ENCODE measurements at regions not wholly inside any gene's neighbourhood (a gene's known extent, or its start where the extent isn't known, plus 50 kb on each side); places are given as distances from the start of the nearest gene placed in this dataset.

DNA sequence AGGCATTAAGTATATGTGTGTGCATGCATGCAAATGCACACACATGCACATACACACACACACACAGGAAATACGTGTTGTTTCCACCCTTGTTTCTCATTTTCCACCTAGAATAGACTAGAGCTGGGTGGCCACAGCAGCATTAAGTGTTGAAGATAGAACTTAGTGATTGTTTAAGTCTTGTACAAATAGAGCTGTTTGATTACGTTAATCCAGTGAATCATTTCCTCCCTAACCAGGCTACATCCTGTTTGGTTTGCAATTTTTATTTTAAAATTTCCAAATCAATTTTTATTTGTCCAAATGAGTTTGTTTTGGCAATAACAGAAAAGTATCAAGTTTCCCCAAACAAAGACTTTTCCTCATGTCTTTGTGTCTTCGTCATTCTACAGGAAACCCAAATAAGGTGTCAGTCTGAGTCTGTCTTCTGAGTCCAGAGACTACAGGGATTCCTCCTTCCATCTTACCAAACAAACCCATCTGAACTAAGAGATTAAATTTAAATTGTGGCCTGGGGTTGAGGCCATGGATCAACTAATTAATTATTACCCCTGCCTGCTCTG, 74.6 kb upstream of the GALNT5 start:
- Histone ChIP-seq H3K27me3 (ENCODE audit: low read length) (no peaks in the 10 kb centered on the region), H3K27ac (ENCODE audit: low read length) (no peak overlapping the region), H3K4me3 (ENCODE audit: low read length) (no peak overlapping the region), H3K36me3 (ENCODE audit: insufficient read depth, low read length) (no peaks in the 10 kb centered on the region), H3K4me1 (ENCODE audit: low read length) (no peaks in the 10 kb centered on the region), H2AFZ (ENCODE audit: low read length) (no peak overlapping the region), H4K20me1 (ENCODE audit: insufficient read depth, low read depth, low read length) (no peaks in the 10 kb centered on the region), H3K79me2 (ENCODE audit: low read length) (no peaks in the 10 kb centered on the region), H3K9me3 (ENCODE audit: low read length) (no peaks in the 10 kb centered on the region), H3K9ac (ENCODE audit: low read length) (no peak overlapping the region), H3K4me2 (ENCODE audit: low read depth, low read length, poor library complexity, severe bottlenecking) (no peak overlapping the region), H3K9me2 (replicated peaks; ENCODE audit: insufficient read depth, low read length) (no peaks in the 10 kb centered on the region)
- DNase-seq, result no peak

- H2AFZ ChIP-seq (ENCODE audit: low read length), result no peak overlapping the region
- DNase-seq, result no peak
- H4K20me1 ChIP-seq (ENCODE audit: insufficient read depth, low read depth, low read length), result no peaks in the 10 kb centered on the region
- no peak overlapping the region for H3K4me2 ChIP-seq (ENCODE audit: low read depth, low read length, poor library complexity, severe bottlenecking)
- no peaks in the 10 kb centered on the region for H3K9me3 ChIP-seq (ENCODE audit: low read length)
- H3K4me1 ChIP-seq (ENCODE audit: low read length), result no peaks in the 10 kb centered on the region
- H3K27me3 ChIP-seq (ENCODE audit: low read length), result no peaks in the 10 kb centered on the region
- no peak overlapping the region for H3K9ac ChIP-seq (ENCODE audit: low read length)
- no peak overlapping the region for H3K27ac ChIP-seq (ENCODE audit: low read length)
- no peaks in the 10 kb centered on the region for H3K79me2 ChIP-seq (ENCODE audit: low read length)
- H3K9me2 ChIP-seq (replicated peaks; ENCODE audit: insufficient read depth, low read length), result no peaks in the 10 kb centered on the region
- H3K4me3 ChIP-seq (ENCODE audit: low read length), result no peak overlapping the region
- no peaks in the 10 kb centered on the region for H3K36me3 ChIP-seq (ENCODE audit: insufficient read depth, low read length)
Observed at GRCh38 chr2:157184161-157184895, 73.2 kb upstream of the GALNT5 start.

DNA sequence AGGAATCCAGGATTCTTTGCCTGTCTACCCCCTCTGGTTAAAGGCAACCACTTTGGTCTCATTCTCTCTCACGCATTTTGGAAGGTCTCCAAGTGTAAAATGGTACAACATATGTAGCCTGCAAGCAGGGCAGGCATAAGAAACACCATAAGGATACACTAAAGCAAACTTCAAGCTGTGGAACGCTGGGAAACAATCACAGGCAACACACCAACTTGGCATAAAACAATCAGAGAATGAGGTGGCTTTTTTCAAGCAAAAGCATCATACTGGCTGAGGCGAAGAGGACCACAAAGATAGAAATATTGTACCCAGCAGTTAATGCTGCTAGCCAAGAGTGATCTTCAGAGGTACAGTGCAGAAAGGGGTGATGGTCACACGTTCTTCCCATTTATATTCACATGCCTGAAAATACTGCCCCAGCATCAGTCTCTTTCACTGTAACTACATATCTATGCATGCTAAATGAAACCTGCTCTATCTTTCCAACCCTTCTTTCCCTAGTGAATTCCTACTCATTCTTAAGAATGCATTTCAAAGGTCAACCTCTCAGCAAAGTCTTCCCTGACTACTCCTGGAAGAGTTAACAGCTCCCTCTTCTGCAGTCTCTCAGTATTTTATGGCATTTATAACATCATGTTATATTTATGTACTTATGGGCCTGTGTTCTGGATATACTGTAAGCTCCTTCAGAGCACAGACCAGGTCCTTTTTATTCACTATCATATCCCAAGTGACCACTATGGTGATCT, 71.9 kb upstream of the GALNT5 start:
- Histone ChIP-seq H3K36me3 (ENCODE audit: insufficient read depth, low read length) (no peaks in the 10 kb centered on the region), H3K79me2 (ENCODE audit: low read length) (no peaks in the 10 kb centered on the region), H2AFZ (ENCODE audit: low read length) (no peak overlapping the region)

DNA sequence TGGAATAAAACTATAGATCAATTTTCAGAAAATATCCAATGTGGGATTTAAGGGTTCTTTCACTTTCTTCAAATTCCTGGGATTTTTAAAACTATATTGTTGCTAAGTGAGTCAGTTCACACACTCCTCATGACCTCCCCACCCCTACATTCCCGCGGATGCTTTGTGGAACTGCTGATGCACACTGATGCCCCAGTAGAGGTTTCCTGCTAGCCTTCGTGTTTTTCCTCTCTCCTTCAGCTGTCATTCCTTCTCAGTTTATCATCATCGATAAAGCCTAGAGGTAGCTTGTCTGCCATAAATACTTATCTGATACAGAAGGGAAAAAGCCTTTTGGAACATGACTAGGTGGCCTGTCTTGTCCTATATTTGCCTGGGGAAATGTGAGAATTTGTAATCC, 67.4 kb upstream of the GALNT5 start:
- Histone ChIP-seq H3K4me1 (ENCODE audit: low read length) (no peaks in the 10 kb centered on the region), H4K20me1 (ENCODE audit: insufficient read depth, low read depth, low read length) (no peaks in the 10 kb centered on the region), H3K79me2 (ENCODE audit: low read length) (no peaks in the 10 kb centered on the region), H2AFZ (ENCODE audit: low read length) (no peak overlapping the region), H3K27me3 (ENCODE audit: low read length) (no peaks in the 10 kb centered on the region), H3K4me3 (ENCODE audit: low read length) (no peak overlapping the region), H3K9ac (ENCODE audit: low read length) (no peak overlapping the region), H3K9me2 (replicated peaks; ENCODE audit: insufficient read depth, low read length) (no peaks in the 10 kb centered on the region), H3K27ac (ENCODE audit: low read length) (no peak overlapping the region), H3K9me3 (ENCODE audit: low read length) (no peaks in the 10 kb centered on the region), H3K36me3 (ENCODE audit: insufficient read depth, low read length) (no peaks in the 10 kb centered on the region), H3K4me2 (ENCODE audit: low read depth, low read length, poor library complexity, severe bottlenecking) (no peak overlapping the region)
- DNase-seq, result no peak

More for the DNA sequence above, 71.9 kb upstream of the GALNT5 start:
- Histone ChIP-seq H3K9ac (ENCODE audit: low read length) (no peak overlapping the region), H3K4me1 (ENCODE audit: low read length) (no peaks in the 10 kb centered on the region), H3K4me2 (ENCODE audit: low read depth, low read length, poor library complexity, severe bottlenecking) (no peak overlapping the region), H3K27me3 (ENCODE audit: low read length) (no peaks in the 10 kb centered on the region), H3K4me3 (ENCODE audit: low read length) (no peak overlapping the region), H3K9me3 (ENCODE audit: low read length) (no peaks in the 10 kb centered on the region), H4K20me1 (ENCODE audit: insufficient read depth, low read depth, low read length) (no peaks in the 10 kb centered on the region), H3K9me2 (replicated peaks; ENCODE audit: insufficient read depth, low read length) (no peaks in the 10 kb centered on the region), H3K27ac (ENCODE audit: low read length) (no peak overlapping the region)
- no peak for DNase-seq

DNA sequence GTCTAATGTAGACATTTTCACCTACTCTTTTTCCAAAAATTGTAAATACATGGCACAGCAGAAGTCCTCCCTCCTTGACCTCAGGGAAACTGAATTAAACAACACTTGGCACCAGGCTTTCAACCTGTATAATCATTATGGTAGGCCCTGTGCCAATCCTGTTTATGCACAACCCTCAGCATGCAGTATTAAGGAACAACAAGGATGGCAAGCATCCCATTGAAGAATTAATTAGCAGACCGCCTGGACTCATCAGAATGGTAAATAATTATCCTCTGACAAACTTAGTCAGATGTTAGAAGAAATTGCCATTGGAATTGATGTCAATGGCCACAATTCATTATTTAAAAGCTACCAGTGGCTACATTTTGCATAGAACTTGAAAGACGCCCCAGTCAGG, 66.3 kb upstream of the GALNT5 start:
- H3K27ac ChIP-seq (ENCODE audit: low read length), result no peak overlapping the region
- H4K20me1 ChIP-seq (ENCODE audit: insufficient read depth, low read depth, low read length), result no peaks in the 10 kb centered on the region
- no peak overlapping the region for H3K9ac ChIP-seq (ENCODE audit: low read length)
- H3K27me3 ChIP-seq (ENCODE audit: low read length), result no peaks in the 10 kb centered on the region
- H3K79me2 ChIP-seq (ENCODE audit: low read length), result no peaks in the 10 kb centered on the region
- no peaks in the 10 kb centered on the region for H3K9me2 ChIP-seq (replicated peaks; ENCODE audit: insufficient read depth, low read length)
- H3K36me3 ChIP-seq (ENCODE audit: insufficient read depth, low read length), result no peaks in the 10 kb centered on the region
- H2AFZ ChIP-seq (ENCODE audit: low read length), result no peak overlapping the region
- H3K4me1 ChIP-seq (ENCODE audit: low read length), result no peaks in the 10 kb centered on the region
- H3K4me3 ChIP-seq (ENCODE audit: low read length), result no peak overlapping the region
- no peak overlapping the region for H3K4me2 ChIP-seq (ENCODE audit: low read depth, low read length, poor library complexity, severe bottlenecking)
- no peak for DNase-seq
- H3K9me3 ChIP-seq (ENCODE audit: low read length), result no peaks in the 10 kb centered on the region

DNA sequence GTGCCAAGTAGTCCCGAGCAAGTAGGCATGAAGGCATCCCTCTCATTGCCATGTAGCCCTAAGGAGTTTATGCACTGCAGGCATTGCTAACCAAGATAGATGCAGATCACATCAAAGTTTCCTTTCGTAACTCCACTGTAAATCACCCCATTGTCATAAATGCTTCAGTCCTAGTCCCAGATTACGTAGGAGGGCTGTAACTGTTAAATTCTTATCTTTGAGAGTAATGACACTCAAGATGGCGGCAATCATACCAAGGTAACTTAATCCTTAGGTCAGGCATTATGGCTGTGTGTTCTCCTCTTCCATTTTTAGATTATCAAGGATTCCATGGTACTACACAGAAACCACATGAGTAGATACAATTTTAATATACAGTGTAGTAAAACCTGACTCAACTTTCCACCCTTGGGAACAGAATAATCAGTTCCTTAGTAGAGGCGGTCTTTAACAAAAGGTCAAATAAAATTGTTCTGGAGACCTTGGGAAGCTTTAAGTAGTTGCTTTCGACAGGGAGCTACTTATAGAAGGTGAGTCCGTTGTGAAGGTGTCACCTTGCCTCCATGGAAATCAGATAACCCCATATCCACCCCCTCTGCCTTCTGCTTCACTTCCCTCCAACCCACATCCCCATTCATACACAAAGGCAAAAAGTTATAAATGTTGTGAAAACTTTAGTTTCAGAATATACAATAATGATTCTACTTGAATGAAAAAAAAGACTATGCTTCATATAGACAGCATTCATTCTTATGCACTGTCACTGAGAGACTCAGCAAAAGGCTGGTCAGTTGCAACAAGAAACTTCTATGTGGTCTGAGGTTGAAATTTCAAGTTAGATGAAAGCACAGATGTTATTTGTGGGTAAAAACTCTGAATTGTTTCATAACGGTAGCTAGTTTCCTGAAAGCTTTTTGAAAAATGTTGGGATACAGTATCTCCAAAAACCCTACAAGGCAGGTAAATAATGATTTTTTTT, 64.8 kb upstream of the GALNT5 start:
- no peaks in the 10 kb centered on the region for H3K9me3 ChIP-seq (ENCODE audit: low read length)
- H3K9me2 ChIP-seq (replicated peaks; ENCODE audit: insufficient read depth, low read length), result no peaks in the 10 kb centered on the region
- no peak overlapping the region for H2AFZ ChIP-seq (ENCODE audit: low read length)
- H3K4me3 ChIP-seq (ENCODE audit: low read length), result no peak overlapping the region
- no peaks in the 10 kb centered on the region for H3K79me2 ChIP-seq (ENCODE audit: low read length)
- no peaks in the 10 kb centered on the region for H3K4me1 ChIP-seq (ENCODE audit: low read length)
- H3K27me3 ChIP-seq (ENCODE audit: low read length), result no peaks in the 10 kb centered on the region
- no peak for DNase-seq
- H3K36me3 ChIP-seq (ENCODE audit: insufficient read depth, low read length), result no peaks in the 10 kb centered on the region
- no peak overlapping the region for H3K27ac ChIP-seq (ENCODE audit: low read length)
- H3K4me2 ChIP-seq (ENCODE audit: low read depth, low read length, poor library complexity, severe bottlenecking), result no peak overlapping the region
- H3K9ac ChIP-seq (ENCODE audit: low read length), result no peak overlapping the region
- H4K20me1 ChIP-seq (ENCODE audit: insufficient read depth, low read depth, low read length), result no peaks in the 10 kb centered on the region

- H3K4me2 ChIP-seq (ENCODE audit: low read depth, low read length, poor library complexity, severe bottlenecking), result no peak overlapping the region
- H3K4me3 ChIP-seq (ENCODE audit: low read length), result no peak overlapping the region
- no peak overlapping the region for H3K27ac ChIP-seq (ENCODE audit: low read length)
- H3K27me3 ChIP-seq (ENCODE audit: low read length), result no peaks in the 10 kb centered on the region
- no peaks in the 10 kb centered on the region for H3K9me3 ChIP-seq (ENCODE audit: low read length)
- H3K4me1 ChIP-seq (ENCODE audit: low read length), result no peaks in the 10 kb centered on the region
- no peak overlapping the region for H3K9ac ChIP-seq (ENCODE audit: low read length)
- no peaks in the 10 kb centered on the region for H3K36me3 ChIP-seq (ENCODE audit: insufficient read depth, low read length)
- DNase-seq, result no peak
- no peaks in the 10 kb centered on the region for H3K79me2 ChIP-seq (ENCODE audit: low read length)
- H3K9me2 ChIP-seq (replicated peaks; ENCODE audit: insufficient read depth, low read length), result no peaks in the 10 kb centered on the region
- no peak overlapping the region for H2AFZ ChIP-seq (ENCODE audit: low read length)
- H4K20me1 ChIP-seq (ENCODE audit: insufficient read depth, low read depth, low read length), result no peaks in the 10 kb centered on the region
Observed at GRCh38 chr2:157193461-157193860, 64.0 kb upstream of the GALNT5 start.
